ENCODE measurements at regions not wholly inside any gene's neighbourhood (a gene's known extent, or its start where the extent isn't known, plus 50 kb on each side); places are given as distances from the start of the nearest gene placed in this dataset.

GRCh38 chrX:110448459-110448858 lies 89.8 kb downstream of the RTL9 start:
- no peak for TF ChIP-seq TCF4 (CRISPR knock-in tag; IDR thresholded peaks at IDR 0.05; ENCODE audit: borderline replicate concordance)
- TF ChIP-seq, protein P1, sequence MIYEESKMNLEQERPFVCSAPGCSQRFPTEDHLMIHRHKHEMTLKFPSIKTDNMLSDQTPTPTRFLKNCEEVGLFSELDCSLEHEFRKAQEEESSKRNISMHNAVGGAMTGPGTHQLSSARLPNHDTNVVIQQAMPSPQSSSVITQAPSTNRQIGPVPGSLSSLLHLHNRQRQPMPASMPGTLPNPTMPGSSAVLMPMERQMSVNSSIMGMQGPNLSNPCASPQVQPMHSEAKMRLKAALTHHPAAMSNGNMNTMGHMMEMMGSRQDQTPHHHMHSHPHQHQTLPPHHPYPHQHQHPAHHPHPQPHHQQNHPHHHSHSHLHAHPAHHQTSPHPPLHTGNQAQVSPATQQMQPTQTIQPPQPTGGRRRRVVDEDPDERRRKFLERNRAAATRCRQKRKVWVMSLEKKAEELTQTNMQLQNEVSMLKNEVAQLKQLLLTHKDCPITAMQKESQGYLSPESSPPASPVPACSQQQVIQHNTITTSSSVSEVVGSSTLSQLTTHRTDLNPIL (CRISPR knock-in tag; IDR thresholded peaks at IDR 0.05; ENCODE audit: low read depth), result no peak
- TF ChIP-seq BACH2 (CRISPR knock-in tag; IDR thresholded peaks at IDR 0.05; ENCODE audit: borderline replicate concordance), result no peak
- no peak for TF ChIP-seq ESRRG (CRISPR knock-in tag; IDR thresholded peaks at IDR 0.05)
- no peak for TF ChIP-seq SNAI2 (CRISPR knock-in tag; IDR thresholded peaks at IDR 0.05)
- no peak for TF ChIP-seq TOX (CRISPR knock-in tag; IDR thresholded peaks at IDR 0.05; ENCODE audit: borderline replicate concordance)
- TF ChIP-seq CSDC2 (CRISPR knock-in tag; IDR thresholded peaks at IDR 0.05), result no peak
- no peak for TF ChIP-seq PPARA (CRISPR knock-in tag; IDR thresholded peaks at IDR 0.05; ENCODE audit: borderline replicate concordance)
- no peak for TF ChIP-seq ZFP3 (CRISPR knock-in tag; IDR thresholded peaks at IDR 0.05)
- no peak for TF ChIP-seq OSR1 (CRISPR knock-in tag; IDR thresholded peaks at IDR 0.05)
- TF ChIP-seq ZNF70 (CRISPR knock-in tag; IDR thresholded peaks at IDR 0.05), result no peak
- no peak for TF ChIP-seq RARB (CRISPR knock-in tag; IDR thresholded peaks at IDR 0.05)
- TF ChIP-seq ISL1 (CRISPR knock-in tag; IDR thresholded peaks at IDR 0.05), result no peak
- no peak for TF ChIP-seq ZFP30 (CRISPR knock-in tag; IDR thresholded peaks at IDR 0.05)
- no peak for ATAC-seq

DNA sequence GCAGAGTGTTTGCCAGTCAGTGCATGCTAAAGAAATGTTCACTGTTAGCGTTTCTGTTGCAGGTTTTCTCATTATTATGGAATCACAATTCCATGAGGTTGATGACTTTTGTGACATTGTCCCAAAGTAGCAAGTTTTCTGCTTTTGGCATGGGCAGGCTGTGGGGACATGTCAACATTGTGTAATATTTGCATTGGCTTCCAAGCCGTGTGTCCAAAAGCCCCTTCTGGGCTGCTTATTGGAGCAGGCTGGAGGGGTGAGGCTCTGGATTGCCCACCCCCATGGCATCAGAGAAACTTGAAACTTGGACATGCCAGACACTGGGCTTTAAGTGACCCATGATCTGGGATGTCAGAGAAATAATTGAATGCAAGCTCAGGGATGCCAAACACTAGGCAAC lies 90.7 kb downstream of the RTL9 start:
- ATAC-seq, result no peak
- TF ChIP-seq ARNTL (CRISPR knock-in tag; IDR thresholded peaks at IDR 0.05; ENCODE audit: borderline replicate concordance, low read depth) (no peak), SNAI2 (CRISPR knock-in tag; IDR thresholded peaks at IDR 0.05) (no peak), CSRNP3 (CRISPR knock-in tag; IDR thresholded peaks at IDR 0.05) (no peak), RARB (CRISPR knock-in tag; IDR thresholded peaks at IDR 0.05) (no peak), OSR1 (CRISPR knock-in tag; IDR thresholded peaks at IDR 0.05) (no peak), ZFP30 (CRISPR knock-in tag; IDR thresholded peaks at IDR 0.05) (no peak), ISL1 (CRISPR knock-in tag; IDR thresholded peaks at IDR 0.05) (no peak), ZNF70 (CRISPR knock-in tag; IDR thresholded peaks at IDR 0.05) (no peak), ZNF565 (CRISPR knock-in tag; conservative IDR thresholded peaks at IDR 0.05; ENCODE audit: low read depth) (no peak), PPARA (CRISPR knock-in tag; IDR thresholded peaks at IDR 0.05; ENCODE audit: borderline replicate concordance) (no peak)
- TF ChIP-seq, protein P2, sequence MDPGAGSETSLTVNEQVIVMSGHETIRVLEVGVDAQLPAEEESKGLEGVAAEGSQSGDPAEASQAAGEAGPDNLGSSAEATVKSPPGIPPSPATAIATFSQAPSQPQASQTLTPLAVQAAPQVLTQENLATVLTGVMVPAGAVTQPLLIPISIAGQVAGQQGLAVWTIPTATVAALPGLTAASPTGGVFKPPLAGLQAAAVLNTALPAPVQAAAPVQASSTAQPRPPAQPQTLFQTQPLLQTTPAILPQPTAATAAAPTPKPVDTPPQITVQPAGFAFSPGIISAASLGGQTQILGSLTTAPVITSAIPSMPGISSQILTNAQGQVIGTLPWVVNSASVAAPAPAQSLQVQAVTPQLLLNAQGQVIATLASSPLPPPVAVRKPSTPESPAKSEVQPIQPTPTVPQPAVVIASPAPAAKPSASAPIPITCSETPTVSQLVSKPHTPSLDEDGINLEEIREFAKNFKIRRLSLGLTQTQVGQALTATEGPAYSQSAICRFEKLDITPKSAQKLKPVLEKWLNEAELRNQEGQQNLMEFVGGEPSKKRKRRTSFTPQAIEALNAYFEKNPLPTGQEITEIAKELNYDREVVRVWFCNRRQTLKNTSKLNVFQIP (CRISPR knock-in tag; IDR thresholded peaks at IDR 0.05; ENCODE audit: borderline replicate concordance, low read depth), result no peak
- TF ChIP-seq, protein P3, sequence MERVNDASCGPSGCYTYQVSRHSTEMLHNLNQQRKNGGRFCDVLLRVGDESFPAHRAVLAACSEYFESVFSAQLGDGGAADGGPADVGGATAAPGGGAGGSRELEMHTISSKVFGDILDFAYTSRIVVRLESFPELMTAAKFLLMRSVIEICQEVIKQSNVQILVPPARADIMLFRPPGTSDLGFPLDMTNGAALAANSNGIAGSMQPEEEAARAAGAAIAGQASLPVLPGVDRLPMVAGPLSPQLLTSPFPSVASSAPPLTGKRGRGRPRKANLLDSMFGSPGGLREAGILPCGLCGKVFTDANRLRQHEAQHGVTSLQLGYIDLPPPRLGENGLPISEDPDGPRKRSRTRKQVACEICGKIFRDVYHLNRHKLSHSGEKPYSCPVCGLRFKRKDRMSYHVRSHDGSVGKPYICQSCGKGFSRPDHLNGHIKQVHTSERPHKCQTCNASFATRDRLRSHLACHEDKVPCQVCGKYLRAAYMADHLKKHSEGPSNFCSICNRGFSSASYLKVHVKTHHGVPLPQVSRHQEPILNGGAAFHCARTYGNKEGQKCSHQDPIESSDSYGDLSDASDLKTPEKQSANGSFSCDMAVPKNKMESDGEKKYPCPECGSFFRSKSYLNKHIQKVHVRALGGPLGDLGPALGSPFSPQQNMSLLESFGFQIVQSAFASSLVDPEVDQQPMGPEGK (CRISPR knock-in tag; IDR thresholded peaks at IDR 0.05; ENCODE audit: borderline replicate concordance), result no peak
- TF ChIP-seq, protein P1 (CRISPR knock-in tag; IDR thresholded peaks at IDR 0.05; ENCODE audit: low read depth), result no peak

- peak; percentile 100 for ATAC-seq
- TF ChIP-seq OSR1 (CRISPR knock-in tag; IDR thresholded peaks at IDR 0.05) (no peak), ZNF70 (CRISPR knock-in tag; IDR thresholded peaks at IDR 0.05) (no peak), CSDC2 (CRISPR knock-in tag; IDR thresholded peaks at IDR 0.05) (no peak), ZNF8 (CRISPR knock-in tag; IDR thresholded peaks at IDR 0.05) (no peak), TCF4 (CRISPR knock-in tag; IDR thresholded peaks at IDR 0.05; ENCODE audit: borderline replicate concordance) (no peak), PPARA (CRISPR knock-in tag; IDR thresholded peaks at IDR 0.05; ENCODE audit: borderline replicate concordance) (no peak), ESRRG (CRISPR knock-in tag; IDR thresholded peaks at IDR 0.05) (no peak), ZNF565 (CRISPR knock-in tag; conservative IDR thresholded peaks at IDR 0.05; ENCODE audit: low read depth) (no peak), TOX (CRISPR knock-in tag; IDR thresholded peaks at IDR 0.05; ENCODE audit: borderline replicate concordance) (no peak), ZFP3 (CRISPR knock-in tag; IDR thresholded peaks at IDR 0.05) (no peak), CSRNP3 (CRISPR knock-in tag; IDR thresholded peaks at IDR 0.05) (no peak), ZFP30 (CRISPR knock-in tag; IDR thresholded peaks at IDR 0.05) (no peak), ISL1 (CRISPR knock-in tag; IDR thresholded peaks at IDR 0.05) (no peak), ARNTL (CRISPR knock-in tag; IDR thresholded peaks at IDR 0.05; ENCODE audit: borderline replicate concordance, low read depth) (no peak), ZC3H10 (CRISPR knock-in tag; IDR thresholded peaks at IDR 0.05) (no peak), BACH2 (CRISPR knock-in tag; IDR thresholded peaks at IDR 0.05; ENCODE audit: borderline replicate concordance) (no peak), GLIS3 (CRISPR knock-in tag; IDR thresholded peaks at IDR 0.05) (no peak), RARB (CRISPR knock-in tag; IDR thresholded peaks at IDR 0.05) (no peak)
- TF ChIP-seq, protein P1 (CRISPR knock-in tag; IDR thresholded peaks at IDR 0.05; ENCODE audit: low read depth), result no peak
- TF ChIP-seq, protein P3 (CRISPR knock-in tag; IDR thresholded peaks at IDR 0.05; ENCODE audit: borderline replicate concordance), result no peak
Observed at GRCh38 chrX:110450050-110450449, 91.4 kb downstream of the RTL9 start.
